SK-N-MC (cell line): ENCODE measurements at regions not wholly inside any gene's neighbourhood (a gene's known extent, or its start where the extent isn't known, plus 50 kb on each side); places are given as distances from the start of the nearest gene placed in this dataset.

ENCODE experiments used
- EZH2 ChIP-seq: fragments of 200-600 bp; sonication (generic); IDR thresholded peaks from one replicate; pipeline ENCODE4 v1.6.1; 2017; ENCODE audit warnings: antibody characterized with exemption
- FOXP2 ChIP-seq: optimal IDR thresholded peaks from 2 replicates; pipeline ENCODE3; 2011; ENCODE audit warnings: mild to moderate bottlenecking, moderate library complexity; ENCODE audit not compliant: insufficient read depth; ENCODE audit errors: extremely low read length, control extremely low read depth
- POLR2AphosphoS5 ChIP-seq: IDR thresholded peaks from 2 replicates; pipeline ENCODE4 v1.6.1; 2012; ENCODE audit warnings: mild to moderate bottlenecking, low read depth, low read length, borderline replicate concordance

DNA sequence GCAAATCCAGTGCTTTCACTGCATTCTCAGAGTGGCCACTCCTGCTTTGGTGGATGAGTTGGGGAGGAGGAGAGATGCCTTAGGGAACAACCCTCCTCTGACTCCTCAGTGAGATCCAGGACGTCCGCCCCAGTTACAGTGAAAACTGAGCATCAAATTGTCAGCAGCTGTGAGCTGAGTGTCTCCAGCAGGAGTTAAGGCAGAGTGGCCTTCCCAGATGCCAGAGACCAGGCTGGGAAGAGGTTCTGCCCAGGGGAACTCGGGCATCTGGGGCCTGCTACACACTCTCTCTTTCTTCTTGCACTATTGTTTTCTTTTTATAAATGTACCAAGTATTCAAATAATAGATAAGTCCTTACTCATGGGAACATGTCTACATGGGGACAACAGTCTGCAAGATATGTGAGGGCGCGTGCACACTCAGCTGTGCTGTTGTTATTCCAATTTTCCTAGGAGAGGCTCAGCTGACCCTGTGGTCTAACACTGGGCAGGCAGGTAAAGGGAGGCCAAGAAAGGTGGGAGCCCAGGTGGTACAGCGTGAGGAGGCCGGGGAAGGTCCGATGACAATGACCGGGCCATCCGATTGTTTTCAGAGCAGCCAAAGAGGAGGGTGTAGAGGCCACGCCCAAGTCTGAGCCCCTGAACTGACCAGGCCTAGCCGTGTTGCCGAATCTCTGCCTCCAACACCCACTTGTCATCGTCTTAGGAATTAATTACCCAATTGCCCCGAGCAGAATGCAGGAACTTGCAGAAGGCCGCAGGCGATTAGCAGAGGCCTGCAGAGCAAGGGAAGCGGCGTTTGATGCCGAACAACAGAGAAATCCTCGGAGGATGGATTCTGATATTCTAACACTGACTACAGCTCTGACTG is 166.9 kb downstream of the ANAPC1 start:
- TF ChIP-seq EZH2, result no peak
- TF ChIP-seq FOXP2, result no peak
- TF ChIP-seq POLR2AphosphoS5, result no peak
